ENCODE measurements at regions not wholly inside any gene's neighbourhood (a gene's known extent, or its start where the extent isn't known, plus 50 kb on each side); places are given as distances from the start of the nearest gene placed in this dataset.

DNA sequence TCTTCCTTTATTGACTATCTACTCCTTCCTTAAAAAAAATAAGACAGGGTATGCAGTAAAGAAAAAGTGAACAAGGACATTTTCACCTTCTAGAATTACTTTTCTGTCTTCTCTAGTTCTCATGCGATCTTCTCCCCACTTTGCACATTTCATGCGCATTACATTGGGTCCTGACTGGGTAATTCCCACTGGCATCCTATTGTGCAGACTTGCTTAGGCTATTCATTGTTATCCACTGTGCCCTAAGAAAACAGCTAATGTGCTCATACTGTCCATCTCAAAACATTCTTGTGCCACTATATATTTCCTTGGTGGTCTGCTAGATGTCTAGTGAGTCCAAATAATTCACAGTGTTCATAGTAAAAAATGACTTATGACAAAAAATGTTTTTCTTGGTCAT lies 447.4 kb upstream of the ROBO1 start:
- DNase-seq (ENCODE audit: low spot score): peak; percentile 52

DNA sequence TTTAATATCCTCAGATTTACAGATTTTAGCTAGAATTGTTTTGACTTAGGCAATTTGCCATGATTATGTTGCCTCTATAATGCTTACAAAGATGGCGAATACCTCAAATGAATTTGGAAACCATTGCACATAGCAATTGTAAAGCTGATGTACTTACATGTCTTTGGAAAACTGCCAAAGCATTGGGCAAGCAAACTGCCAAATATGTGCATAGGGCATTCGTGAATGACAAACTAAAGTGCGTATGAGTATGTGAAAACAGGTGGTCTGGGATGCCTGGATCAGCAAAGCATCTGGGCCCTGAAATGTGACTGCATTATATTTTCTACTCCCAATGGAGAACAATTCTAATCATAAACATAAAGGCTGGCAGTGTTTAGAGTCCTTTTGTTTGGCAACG lies 445.3 kb upstream of the ROBO1 start:
- DNase-seq (ENCODE audit: low spot score): no peak

DNA sequence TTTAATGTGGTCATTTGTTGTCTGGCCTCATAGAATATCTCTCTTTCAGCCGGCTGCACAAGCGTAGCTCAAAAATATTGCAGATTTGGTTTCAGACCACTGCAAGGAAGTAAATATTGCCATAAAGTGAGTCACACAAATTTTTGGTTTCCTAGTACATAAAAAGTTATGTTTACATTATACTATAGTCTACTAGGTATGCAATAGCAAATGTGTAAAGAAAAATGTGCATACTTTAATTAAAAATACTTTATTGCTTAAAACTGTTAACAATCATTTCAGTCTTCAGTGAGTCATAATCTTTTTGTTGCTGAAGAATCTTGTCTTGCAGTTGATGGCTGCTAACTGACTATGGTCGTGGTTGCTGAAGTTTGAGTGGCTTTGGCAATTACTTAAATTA lies 425.1 kb upstream of the ROBO1 start:
- DNase-seq (ENCODE audit: low spot score): no peak

DNA sequence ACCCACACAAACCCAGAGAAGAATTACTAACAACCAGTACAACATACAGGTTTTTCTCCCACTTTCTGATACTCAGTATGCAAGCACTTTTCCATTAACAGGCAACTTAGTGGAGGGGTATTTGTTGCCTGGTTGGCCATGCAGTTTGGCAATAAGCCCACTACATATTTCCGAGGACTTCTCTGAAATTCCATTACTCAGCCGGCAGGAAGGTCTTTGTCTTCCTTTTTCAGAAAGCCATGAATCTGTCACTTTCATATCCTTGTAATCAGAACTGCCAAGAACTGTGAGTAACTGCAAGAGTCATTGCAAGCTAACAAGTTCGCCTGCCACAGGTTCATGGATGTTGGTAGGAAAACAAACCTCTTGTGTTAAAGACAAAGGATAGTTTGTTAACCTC lies 422.3 kb upstream of the ROBO1 start:
- DNase-seq (ENCODE audit: low spot score): peak; percentile 43

DNA sequence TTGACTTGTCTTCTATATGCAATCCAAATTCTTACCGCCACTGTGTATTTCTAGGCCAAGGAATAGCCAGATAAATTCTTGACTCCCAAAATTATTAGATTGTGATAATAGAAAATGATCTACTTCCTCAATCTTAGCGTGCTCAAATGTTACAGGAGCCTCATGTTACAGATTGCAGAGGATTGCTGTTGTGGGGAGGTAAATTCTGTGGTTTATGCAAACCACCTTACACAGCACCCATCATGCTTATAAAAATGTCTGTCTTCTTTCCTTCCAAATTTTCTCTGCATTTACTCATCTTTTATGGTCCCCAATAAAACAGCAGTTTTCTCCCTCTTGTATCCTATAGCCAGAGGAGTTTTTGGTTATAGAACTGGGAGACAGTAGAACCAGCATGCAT lies 420.2 kb upstream of the ROBO1 start:
- DNase-seq (ENCODE audit: low spot score): no peak

DNA sequence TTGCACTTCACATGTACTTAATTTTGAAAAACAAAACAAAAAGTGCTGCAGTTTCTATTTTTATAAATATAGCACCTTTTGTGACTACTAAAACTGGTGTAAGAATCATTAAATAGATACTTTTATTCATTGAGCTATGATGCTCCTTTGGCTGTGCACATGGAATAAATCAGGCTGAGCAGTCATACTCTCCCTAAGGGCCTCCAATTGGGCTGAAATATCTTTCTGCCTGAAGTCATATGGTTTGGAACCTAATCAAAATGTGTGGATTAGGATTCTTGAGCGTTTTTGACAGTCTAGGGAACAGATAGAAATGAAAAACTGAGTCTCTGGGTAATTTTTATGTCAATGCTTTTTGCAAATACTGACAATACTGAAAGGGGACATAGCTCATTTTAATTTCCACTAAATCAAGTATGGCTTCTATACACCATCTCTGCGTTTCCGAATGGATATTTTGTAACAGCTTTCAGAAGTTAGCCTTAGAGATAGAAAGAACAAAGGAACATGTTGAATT lies 392.2 kb upstream of the ROBO1 start:
- no peak for DNase-seq (ENCODE audit: low spot score)

DNA sequence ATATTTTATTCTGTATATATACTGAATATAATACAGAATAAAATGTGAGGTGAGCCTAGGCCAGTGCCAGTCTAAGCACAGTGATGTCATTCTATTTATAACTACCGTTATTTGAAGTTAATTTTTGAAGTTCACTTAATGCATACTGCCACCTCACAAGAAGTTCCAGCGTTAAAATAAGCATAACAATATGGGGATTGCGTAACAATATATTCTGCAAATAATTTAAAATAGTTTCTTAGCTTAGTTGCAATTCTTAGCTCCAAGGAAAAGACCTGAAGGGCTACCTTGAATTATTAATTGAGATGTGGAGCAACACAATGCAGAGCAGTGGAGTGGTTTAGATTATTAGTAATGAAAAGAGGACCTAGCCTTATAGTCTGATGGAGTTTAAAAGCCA lies 390.5 kb upstream of the ROBO1 start:
- no peak for DNase-seq (ENCODE audit: low spot score)

DNA sequence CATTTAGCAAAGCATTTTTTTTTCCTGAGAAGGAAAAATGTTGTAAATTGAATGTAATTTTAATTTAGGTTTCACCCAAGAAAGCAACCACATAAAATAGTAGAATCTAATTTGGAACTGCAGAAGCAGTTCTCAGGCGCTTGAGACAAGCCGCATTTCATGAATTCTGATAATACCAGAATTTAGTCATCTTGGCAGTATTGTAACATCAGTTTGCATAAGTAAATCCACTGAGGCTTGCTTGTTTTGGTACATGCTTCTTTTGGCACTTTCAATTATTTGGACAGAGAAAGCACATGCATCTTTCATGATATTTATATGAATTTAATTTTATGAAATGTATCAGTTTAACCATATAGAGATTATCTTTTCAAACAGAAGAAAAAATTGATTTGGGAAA lies 389.7 kb upstream of the ROBO1 start:
- DNase-seq (ENCODE audit: low spot score): no peak

DNA sequence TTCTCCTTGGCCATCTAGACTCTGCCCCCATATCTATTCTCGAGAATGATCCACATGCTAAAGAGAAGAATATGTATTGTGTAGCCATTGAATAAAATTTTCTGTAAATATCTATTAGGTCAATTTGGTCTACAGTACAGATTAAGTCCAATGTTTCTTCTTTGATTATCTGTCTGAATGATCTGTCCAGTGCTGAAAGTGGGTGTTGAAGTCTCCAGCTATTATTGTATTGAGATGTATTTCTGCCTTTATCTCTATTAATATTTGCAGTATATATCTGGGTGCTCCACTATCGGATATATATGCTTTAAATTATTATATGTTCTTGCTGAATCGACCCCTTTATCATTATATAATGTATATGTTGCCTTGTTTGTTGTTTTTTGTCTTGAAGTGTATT lies 384.9 kb upstream of the ROBO1 start:
- no peak for DNase-seq (ENCODE audit: low spot score)

DNA sequence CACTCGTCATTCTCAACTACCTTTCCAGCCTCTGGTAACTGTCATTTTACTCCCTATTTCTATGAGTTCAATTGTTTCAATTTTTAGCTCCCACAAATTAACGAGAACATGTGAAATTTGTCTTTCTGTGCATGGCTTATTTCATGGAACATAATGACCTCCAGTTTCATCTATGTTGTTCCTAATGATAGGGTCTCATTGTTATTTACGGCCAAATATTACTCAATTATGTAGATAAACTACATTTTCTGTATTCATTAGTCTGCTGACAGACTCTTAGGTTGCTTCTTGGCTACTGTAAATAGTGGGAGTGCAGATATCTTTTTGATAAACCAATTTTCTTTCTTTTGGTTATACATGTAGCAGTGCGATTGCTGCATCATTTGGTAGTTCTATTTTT lies 374.9 kb upstream of the ROBO1 start:
- no peak for DNase-seq (ENCODE audit: low spot score)

DNA sequence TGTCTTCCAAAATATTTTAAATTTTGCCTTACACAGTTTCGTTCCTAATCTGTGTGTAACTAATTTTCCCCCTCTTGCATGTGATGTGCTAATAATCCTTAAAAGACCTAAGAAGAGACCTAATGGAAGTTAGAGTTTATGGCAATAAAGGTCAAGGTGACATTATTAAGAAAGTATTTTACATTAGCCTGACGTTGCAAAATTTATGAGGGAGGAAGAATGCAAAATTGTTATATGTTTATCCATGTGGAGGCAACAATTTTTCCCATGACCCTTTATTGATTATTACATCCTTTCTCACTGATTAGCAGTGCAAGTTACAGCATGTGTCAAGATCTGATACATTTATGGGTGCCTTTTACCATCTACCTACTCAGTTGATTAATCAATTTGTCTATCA lies 373.8 kb upstream of the ROBO1 start:
- DNase-seq (ENCODE audit: low spot score): no peak

DNA sequence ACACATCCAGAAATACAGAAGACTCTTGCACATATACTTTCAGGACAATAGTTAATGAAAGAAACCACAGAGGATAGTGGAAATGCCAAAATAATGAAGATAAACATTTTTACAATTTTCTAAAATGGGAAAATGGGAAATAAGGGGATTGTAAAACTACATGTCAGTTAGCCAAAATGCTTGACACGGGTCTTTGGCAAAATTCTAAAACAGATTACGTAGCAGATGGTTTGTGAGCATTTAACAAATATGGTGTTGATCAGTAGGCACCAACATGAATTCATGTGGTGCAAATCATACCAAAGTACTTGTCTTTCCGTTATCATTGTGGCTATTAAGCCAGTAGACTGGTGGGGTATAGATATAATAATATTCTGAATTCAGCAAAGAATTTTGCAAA lies 348.5 kb upstream of the ROBO1 start:
- DNase-seq (ENCODE audit: low spot score): no peak

DNA sequence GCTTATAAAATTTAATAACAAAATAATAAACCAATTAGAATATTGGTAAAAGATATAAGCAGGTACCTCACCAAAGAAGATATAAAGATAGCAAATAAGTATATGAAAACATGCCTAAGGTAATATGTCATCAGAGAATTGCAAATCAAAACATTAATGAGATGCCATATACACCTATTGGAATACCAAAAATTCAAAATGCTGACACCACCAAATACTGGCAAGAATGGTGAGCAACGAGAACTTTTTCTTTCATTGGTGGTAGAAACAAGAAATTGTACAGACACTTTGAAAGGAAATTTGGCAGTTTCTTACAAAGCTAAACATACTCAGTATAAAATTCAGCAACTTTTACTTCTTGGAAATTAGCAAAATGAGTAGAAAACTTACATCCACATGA lies 346.9 kb upstream of the ROBO1 start:
- DNase-seq (ENCODE audit: low spot score): no peak

DNA sequence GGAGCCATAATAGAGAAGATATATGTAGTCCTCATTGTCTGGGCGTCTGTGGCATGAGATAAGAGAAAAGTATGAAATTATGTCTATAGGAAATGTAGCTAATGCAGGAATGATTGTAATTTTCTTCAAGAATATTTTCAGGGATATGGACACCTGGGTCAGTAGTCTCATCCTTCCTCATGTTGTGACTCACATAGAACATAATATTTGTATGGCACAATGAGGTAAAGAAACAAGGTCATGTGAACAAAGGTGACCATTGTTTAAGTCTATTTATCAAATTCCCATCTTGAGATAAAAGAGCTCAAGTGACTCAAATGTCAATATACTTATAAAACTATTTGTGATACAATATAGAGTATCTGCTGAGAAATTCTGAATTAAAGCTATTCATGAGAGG lies 345.5 kb upstream of the ROBO1 start:
- no peak for DNase-seq (ENCODE audit: low spot score)

DNA sequence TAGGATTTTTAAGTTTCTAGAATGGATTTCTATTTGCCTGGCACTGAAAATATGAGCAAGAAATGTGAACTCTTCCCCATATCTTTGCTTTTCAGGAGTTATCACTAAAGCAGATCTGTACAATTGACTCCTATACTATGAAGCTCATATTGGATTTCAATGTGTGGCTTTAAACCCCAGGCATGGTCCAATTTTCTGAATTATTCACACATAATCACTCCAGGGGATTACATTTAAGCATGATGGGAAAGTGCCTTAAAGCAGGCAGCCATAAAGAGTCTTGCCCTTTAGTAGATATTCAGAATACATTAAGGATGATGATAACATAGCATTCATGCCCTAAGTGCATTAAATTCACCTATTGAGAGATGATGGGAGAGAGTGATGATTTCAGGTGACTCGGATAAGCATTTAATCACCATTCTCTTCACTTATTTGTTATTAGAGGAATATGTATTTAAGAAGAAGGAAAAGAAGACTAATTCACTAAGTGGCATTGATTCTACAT lies 331.8 kb upstream of the ROBO1 start:
- DNase-seq (ENCODE audit: low spot score): no peak

DNA sequence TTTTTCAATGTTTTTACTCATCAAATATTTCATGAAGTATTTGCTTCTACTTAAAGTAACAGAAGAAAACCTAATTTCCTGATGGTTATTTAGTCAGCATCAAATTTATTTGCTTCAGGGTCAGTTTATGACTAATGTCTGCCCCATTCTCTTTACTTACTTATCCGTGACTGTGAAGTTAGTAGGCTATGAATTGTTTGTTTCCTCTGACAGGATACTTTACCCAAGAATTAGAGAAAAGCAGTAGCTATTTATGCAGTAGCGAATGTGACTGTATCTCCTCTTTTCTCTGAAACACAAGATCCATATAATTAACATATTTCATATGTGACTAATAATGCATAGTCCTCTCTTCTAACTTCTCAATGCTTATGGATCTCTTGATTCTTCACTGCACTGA lies 329.9 kb upstream of the ROBO1 start:
- peak; percentile 8 for DNase-seq (ENCODE audit: low spot score)

DNA sequence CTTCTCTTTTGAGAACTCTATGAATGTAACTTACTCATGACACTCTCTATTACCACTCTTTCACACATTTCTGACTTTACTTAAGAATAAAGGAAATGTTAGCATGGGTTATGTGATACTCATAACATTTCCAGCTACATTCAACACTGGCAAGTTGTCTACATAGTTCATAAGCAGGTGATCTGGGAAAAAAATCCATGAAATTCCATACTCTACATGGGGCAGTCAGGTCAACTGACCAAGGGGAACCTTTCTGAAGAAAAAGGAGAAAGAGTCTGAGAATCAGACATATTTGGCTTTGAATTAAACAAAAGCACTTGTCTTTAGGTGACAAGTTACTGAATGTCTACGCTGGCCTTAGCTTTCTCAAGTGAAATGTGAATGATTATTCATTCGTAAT lies 329.1 kb upstream of the ROBO1 start:
- DNase-seq (ENCODE audit: low spot score): no peak

DNA sequence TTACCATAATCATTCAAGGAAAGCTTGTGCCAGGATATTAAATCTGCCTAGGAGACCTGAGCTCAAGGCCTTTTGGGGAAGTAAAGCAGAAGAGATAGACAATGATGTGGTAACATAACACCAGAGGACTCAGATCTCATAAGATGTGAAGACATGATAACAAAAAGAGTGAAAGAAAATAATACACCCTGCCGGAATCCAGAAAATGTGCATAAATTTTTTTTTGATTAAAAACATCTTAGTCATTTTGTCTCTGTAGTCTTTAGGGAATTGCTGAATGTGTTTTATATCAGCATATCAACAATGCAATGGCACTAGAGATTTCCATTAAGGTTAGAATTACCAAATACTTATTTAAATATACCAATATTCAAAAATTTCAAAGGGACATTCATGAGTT lies 326.8 kb upstream of the ROBO1 start:
- no peak for DNase-seq (ENCODE audit: low spot score)

DNA sequence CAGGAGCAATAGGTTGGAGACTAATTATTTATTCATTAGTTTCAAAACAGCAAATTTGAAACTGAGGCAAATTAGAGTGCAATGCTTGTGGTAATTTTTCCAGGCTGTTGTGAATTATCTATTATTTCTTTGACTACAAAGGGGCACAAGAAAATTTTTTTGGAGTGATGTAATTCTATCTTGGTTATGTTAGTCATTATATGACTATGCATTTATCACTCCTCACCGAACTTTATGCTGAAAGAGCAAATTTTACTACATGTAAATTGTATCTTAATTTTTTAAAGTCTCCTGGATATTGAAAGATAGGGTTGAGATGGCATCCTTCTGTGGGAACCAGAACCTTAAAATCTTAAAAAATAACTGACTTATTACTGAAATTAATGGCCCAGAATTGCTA lies 320.0 kb upstream of the ROBO1 start:
- no peak for DNase-seq (ENCODE audit: low spot score)

DNA sequence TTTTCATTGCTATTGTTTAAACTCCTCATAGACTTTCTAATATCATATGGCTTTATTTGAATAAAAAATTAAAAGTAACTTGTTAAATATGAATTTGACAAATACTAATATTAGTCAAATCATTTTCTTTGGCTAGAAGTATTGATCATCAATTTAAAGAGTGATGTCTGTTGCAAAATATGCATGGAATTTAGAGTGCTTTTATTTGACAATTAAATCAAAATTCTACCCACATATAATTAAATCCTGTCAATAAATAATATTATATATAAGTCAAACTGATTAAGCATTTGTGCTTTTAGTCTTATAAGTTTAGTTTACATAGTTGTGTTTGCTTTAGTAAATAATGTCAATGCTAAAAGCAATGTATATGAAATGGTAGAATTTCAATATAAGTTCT lies 318.6 kb upstream of the ROBO1 start:
- no peak for DNase-seq (ENCODE audit: low spot score)

DNA sequence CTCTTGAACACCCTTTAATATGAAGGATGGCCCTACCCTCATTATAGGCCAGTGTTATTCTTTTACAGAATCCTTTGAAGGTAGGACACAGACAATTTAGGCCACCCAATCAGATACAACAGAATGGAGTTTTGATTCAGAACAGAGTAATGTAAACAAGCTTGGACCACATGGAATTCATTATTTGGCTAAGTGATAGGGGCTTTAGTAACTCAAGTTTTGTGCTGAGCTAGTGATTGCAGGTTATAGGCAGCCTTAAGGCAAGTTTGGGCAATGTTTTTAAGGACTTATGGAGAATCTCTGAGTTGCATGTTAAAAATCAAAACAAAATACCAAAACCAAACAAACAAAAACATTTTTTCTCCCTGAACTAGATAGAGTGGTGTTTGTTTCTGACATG lies 312.1 kb upstream of the ROBO1 start:
- no peak for DNase-seq (ENCODE audit: low spot score)

DNA sequence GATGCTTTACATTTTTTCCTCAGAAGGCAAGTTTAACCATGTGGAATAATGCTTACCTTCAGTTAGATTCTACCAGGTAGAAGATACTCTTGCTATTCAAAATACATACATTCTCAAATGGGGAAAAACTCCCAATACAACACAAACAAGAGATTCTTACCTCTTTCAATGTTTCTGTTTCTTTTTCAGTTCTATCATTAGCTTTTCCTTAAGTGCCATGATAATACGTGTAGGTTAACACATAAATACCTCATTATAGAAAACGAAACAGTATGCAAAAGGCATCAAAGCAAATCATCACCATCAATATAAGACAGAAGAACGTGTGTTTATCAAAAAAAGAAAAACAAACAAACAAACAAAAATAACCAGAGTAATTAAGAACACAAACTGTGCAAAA lies 300.7 kb upstream of the ROBO1 start:
- no peak for DNase-seq (ENCODE audit: low spot score)

DNA sequence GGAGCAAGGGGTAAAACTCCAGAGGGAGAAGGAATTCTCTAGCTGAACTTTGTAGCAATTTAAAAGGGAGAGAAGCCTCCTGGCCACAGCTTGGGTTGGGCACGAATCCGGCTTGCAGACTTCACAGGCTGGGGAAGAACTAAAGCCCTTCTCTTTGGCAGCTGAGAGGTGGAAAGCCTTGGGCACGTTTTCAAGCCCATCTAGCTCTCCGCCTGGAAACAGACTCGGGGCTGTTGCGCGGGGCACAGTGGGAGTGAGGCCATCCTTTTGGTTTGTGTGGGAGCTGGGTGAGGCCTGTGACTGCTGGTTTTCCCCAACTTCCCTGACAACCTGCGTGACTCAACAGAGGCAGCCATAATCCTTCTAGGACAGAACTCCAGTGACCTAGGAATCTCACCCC lies 295.7 kb upstream of the ROBO1 start:
- no peak for DNase-seq (ENCODE audit: low spot score)

DNA sequence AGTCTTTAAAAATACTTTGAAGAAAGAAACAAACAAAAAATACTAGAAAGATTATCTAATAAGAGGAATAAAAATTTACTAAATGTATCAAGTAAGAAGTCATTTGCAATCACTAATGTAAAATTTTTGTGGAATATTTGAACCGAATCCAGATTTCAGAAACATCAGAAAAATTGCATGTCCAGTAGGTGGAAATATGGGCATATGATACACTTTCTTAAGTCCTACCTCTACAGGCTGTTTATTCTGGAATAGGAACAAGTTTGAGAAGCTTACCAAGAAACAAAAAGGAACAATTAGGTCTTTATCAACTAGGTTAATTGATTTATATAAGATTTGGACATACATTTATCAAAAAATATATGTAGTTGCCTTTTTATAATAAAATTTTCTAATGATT lies 292.9 kb upstream of the ROBO1 start:
- DNase-seq (ENCODE audit: low spot score): no peak

DNA sequence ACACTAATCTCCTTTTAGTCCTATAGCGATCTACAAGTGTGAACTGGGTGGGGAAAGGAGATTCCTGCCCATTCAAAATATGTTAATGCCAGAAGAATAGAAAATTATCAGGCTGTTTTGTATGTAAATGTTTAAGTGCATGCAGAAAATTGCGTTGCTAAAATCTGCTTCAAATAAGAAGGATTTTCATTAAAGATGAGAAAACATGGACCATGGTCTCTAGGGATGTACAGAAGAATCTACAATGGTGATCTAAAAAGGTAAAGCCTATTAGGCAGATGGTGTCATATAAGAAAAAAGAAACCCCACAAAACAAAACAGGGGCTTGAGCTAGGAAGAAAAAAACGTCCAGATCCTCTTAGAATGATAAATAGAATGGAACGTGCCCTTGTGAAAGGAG lies 287.5 kb upstream of the ROBO1 start:
- no peak for DNase-seq (ENCODE audit: low spot score)

All from iPS-NIHi11 (cell line).